Esophagus squamous epithelium (tissue), 4 donors: ENCODE measurements at regions not wholly inside any gene's neighbourhood (a gene's known extent, or its start where the extent isn't known, plus 50 kb on each side); places are given as distances from the start of the nearest gene placed in this dataset.

Source experiments
- CTCF ChIP-seq, 6 experiments: fragments of 450-650 bp in 4 of 6; fragments of 200-600 bp in 2 of 6; sonication (generic) in 2 of 6; IDR thresholded peaks; one replicate each; pipeline ENCODE4 v1.5.1; 2016 to 2019; ENCODE audit warnings: antibody characterized with exemption in 6 of 6, mild to moderate bottlenecking in 4 of 6, moderate library complexity in 4 of 6
- POLR2A ChIP-seq, 4 donors: fragments of 450-650 bp; IDR thresholded peaks; one replicate each; pipeline ENCODE4 v1.6.1; 2017; ENCODE audit warnings: antibody characterized with exemption in 4 of 4, mild to moderate bottlenecking in 4 of 4, moderate library complexity in 3 of 4

- TF ChIP-seq CTCF (IDR thresholded peaks at IDR 0.05) = no peak
- no peak for TF ChIP-seq POLR2A (IDR thresholded peaks at IDR 0.05)
These were observed 280.9 kb upstream of the TBX3 start for GRCh38 chr12:114964841-114965240.
